Naive thymus-derived CD4-positive, alpha-beta T cell (primary cell): ENCODE measurements at regions not wholly inside any gene's neighbourhood (a gene's known extent, or its start where the extent isn't known, plus 50 kb on each side); places are given as distances from the start of the nearest gene placed in this dataset.

Source experiments
- ATAC-seq: fragments of 150-1000 bp; cut with Tn5 transposase; 2 replicates; pipeline ENCODE4 v1.10.0; 2021; ENCODE audit warnings: mild to moderate bottlenecking, moderate library complexity
- CTCF ChIA-PET: fragments of 350-600 bp; sonication (Branson Sonifier 250); formaldehyde crosslinking; loops from one replicate; lab custom pipeline; 2021; ENCODE audit warnings: antibody characterized with exemption; lab: Charles Lee
- POLR2A ChIA-PET: fragments of 350-600 bp; sonication (Branson Sonifier 250); formaldehyde crosslinking; loops from one replicate; lab custom pipeline; 2021; ENCODE audit warnings: antibody characterized with exemption, inconsistent platforms; lab: Charles Lee
- DNase-seq, 9 donors: peaks; one replicate each; pipeline versions ENCODE4 v3.0.0 to v3.0.0-alpha.2; 2020 to 2022; ENCODE audit warnings: mixed read lengths in 1 of 9
- H3K27ac ChIP-seq: one replicate; pipeline ENCODE4 v1.7.0; 2013; ENCODE audit warnings: mild to moderate bottlenecking, low read depth, low read length, moderate library complexity
- H3K27me3 ChIP-seq, 2 donors: one replicate each; pipeline ENCODE4 v1.7.0; 2013; ENCODE audit warnings: low read length in 2 of 2, mild to moderate bottlenecking in 2 of 2, moderate library complexity in 2 of 2; ENCODE audit not compliant: control insufficient read depth in 2 of 2, insufficient read depth in 2 of 2
- H3K36me3 ChIP-seq, 3 experiments: 1 replicate in 2 of 3; 2 replicates in 1 of 3; pipeline ENCODE4 v1.7.0; 2013; ENCODE audit warnings: low read length in 3 of 3, mild to moderate bottlenecking in 3 of 3, moderate library complexity in 1 of 3; ENCODE audit not compliant: insufficient read depth in 3 of 3, control insufficient read depth in 2 of 3
- H3K4me1 ChIP-seq, 2 donors: one replicate each; pipeline ENCODE4 v1.7.0; 2013; ENCODE audit warnings: low read length in 2 of 2, mild to moderate bottlenecking in 2 of 2, moderate library complexity in 1 of 2; ENCODE audit not compliant: control insufficient read depth in 2 of 2, insufficient read depth in 2 of 2
- H3K4me3 ChIP-seq: 2 replicates; pipeline ENCODE4 v1.7.0; 2013; ENCODE audit warnings: mild to moderate bottlenecking, low read length
- H3K9me3 ChIP-seq, 3 experiments: 1 replicate in 2 of 3; 2 replicates in 1 of 3; pipeline ENCODE4 v1.7.0; 2013; ENCODE audit warnings: low read length in 3 of 3; ENCODE audit not compliant: control insufficient read depth in 2 of 3
- H3K27ac Mint-ChIP-seq, 9 donors: one replicate each; pipeline ENCODE4 v1.8.0; 2020 to 2022; ENCODE audit warnings: mixed read lengths in 9 of 9, mild to moderate bottlenecking in 8 of 9, moderate library complexity in 5 of 9, inconsistent platforms in 2 of 9
- H3K27me3 Mint-ChIP-seq, 5 donors: one replicate each; pipeline ENCODE4 v1.8.0; 2021 to 2022; ENCODE audit warnings: mixed read lengths in 5 of 5, mild to moderate bottlenecking in 1 of 5
- H3K36me3 Mint-ChIP-seq, 5 donors: one replicate each; pipeline ENCODE4 v1.8.0; 2020 to 2022; ENCODE audit warnings: mixed read lengths in 5 of 5, mild to moderate bottlenecking in 3 of 5, inconsistent platforms in 1 of 5
- H3K4me1 Mint-ChIP-seq, 7 donors: one replicate each; pipeline ENCODE4 v1.8.0; 2020 to 2022; ENCODE audit warnings: mixed read lengths in 7 of 7, mild to moderate bottlenecking in 3 of 7, inconsistent platforms in 1 of 7
- H3K4me3 Mint-ChIP-seq, 10 donors: one replicate each; pipeline ENCODE4 v1.8.0; 2020 to 2022; ENCODE audit warnings: mild to moderate bottlenecking in 10 of 10, mixed read lengths in 10 of 10, moderate library complexity in 6 of 10, inconsistent platforms in 2 of 10
- H3K9me3 Mint-ChIP-seq, 11 donors: one replicate each; pipeline ENCODE4 v1.8.0; 2020 to 2022; ENCODE audit warnings: mixed read lengths in 11 of 11, mild to moderate bottlenecking in 4 of 11, inconsistent platforms in 1 of 11, moderate library complexity in 1 of 11
- intact Hi-C, 2 donors: fragments of 100-400 bp; cut with micrococcal nuclease; formaldehyde crosslinking; loops; one replicate each; pipeline ENCODE4 v1.15.1; 2023

DNA sequence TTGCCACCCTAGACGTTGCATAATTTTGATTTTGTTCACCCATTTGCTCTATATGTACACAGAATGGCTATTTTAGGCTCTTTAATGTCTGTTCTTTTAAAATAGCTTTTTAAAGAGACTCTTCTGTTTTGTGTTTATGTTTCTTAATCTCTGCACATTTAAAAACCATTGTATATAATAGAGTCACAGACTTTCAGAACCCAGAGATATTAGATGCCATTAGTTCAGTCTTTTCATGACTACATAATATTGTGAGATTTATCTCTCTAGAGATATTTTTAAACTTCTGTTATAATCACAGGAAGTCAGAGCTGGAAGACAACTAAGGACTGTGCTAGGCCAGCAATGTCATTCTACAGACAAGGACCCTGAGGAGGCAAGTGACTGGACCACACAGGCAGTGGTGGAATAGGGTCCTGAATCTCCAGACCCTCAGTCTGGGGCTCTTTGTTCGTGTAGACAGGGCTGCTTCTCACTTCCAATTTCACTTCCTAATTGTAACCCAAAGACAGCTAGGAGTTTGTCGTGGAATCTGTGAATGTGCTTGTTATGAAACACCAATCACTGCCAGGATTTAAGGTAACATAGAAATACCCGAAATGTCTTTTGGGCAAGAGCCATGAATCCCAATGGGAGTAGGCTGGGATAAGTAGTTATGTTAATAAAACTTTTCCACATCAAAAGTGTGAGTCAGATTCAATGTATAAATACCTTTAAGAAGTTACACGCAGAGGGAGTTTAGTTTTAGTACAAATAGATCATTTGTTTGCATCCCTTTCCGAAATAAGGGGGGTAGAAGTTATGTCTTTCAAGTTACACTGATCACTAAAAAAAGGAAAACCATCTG is 165.2 kb upstream of the ROPN1 start:
- Mint-ChIP-seq H3K4me3 (no peak overlapping the region), H3K9me3 (peaks cover 0 to 5% (median 0%) of the 10 kb centered on the region in 11 donors), H3K27ac (no peak overlapping the region), H3K27me3 (peaks cover 0 to 17% (median 8%) of the 10 kb centered on the region in 5 donors), H3K4me1 (peaks cover 0 to 1% (median 0%) of the 10 kb centered on the region in 7 donors), H3K36me3 (no peaks in the 10 kb centered on the region)
- ChIA-PET CTCF (no interaction called here), POLR2A (no interaction called here)
- Histone ChIP-seq H3K4me1 (no peaks in the 10 kb centered on the region), H3K36me3 (no peaks in the 10 kb centered on the region), H3K9me3 (no peaks in the 10 kb centered on the region), H3K4me3 (no peak overlapping the region), H3K27ac (no peak overlapping the region), H3K27me3 (no peaks in the 10 kb centered on the region)
- no peak for DNase-seq
- ATAC-seq = no peak
- intact Hi-C loops = no loop called here

DNA sequence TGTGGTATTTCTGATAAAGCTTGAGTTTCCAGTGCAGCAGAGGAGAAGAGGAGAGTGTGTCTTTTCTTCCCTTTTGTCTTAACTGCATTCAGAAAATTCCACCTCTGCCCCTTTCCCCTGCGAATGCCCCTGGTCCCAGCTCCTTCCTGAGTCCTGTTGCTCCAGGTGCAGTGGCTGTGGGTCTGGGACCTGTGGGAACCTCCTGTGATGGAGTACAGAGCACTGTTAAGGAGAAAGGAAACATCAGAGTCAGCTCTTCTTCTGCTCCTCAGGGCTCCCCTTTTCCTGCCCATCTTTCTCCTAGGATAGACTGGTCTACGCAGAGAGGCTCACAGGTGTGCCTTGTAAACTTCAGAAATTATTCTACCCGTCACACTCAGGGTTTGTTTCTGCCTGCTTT is 165.8 kb upstream of the ROPN1 start:
- H3K9me3 ChIP-seq = no peaks in the 10 kb centered on the region
- no peaks in the 10 kb centered on the region for H3K36me3 Mint-ChIP-seq
- POLR2A ChIA-PET = no interaction called here

DNA sequence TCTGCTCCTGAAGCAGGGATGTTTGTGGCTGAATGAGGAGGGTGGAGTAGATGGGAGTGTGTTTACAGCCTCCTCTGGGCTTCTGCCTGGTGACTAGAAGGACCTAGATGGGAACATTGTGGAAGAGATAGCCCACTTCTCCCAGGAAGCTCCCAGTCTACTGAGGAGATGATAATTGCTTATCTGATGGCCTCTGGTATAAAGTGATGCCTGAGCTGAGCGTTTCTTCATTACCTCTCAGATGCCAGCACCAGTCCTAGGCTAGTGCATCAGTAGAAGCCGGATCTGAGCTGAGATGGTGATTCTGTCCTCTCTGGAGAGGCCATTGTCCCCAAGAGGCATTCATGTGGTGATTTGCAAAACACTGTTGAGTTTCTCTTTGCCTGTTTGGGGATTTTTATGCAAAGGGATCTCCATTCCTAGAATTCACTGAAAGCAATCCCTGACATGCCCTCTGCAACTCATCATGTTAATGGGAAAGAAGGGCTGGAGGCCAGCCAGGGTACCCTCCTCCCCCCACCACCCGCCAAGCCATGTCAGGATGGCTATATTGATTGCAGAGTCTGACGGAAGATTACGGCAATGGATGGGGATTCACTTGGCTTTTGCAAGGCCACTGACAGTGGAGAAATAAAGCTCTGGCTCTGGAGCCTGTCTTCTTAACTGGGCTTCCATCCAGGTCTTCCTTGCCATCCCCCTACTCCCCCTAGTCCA is 166.4 kb upstream of the ROPN1 start:
- intact Hi-C loops = no loop called here
- Histone ChIP-seq H3K27ac (no peak overlapping the region), H3K27me3 (no peaks in the 10 kb centered on the region), H3K4me1 (no peaks in the 10 kb centered on the region), H3K4me3 (no peak overlapping the region), H3K36me3 (no peaks in the 10 kb centered on the region), H3K9me3 (no peaks in the 10 kb centered on the region)
- CTCF ChIA-PET = no interaction called here
- Mint-ChIP-seq H3K9me3 (peaks cover 0 to 5% (median 0%) of the 10 kb centered on the region in 11 donors), H3K27ac (no peak overlapping the region), H3K36me3 (no peaks in the 10 kb centered on the region), H3K27me3 (peaks cover 0 to 17% (median 8%) of the 10 kb centered on the region in 5 donors), H3K4me1 (peaks cover 0 to 1% (median 0%) of the 10 kb centered on the region in 7 donors), H3K4me3 (no peak overlapping the region)
- POLR2A ChIA-PET = no interaction called here
- ATAC-seq (no peak), DNase-seq (no peak)

More for the DNA sequence above, 165.8 kb upstream of the ROPN1 start:
- H3K9me3 Mint-ChIP-seq = peaks cover 0 to 5% (median 0%) of the 10 kb centered on the region in 11 donors
- CTCF ChIA-PET = no interaction called here
- H3K4me1 Mint-ChIP-seq = peaks cover 0 to 1% (median 0%) of the 10 kb centered on the region in 7 donors
- Histone ChIP-seq H3K27ac (no peak overlapping the region), H3K27me3 (no peaks in the 10 kb centered on the region), H3K36me3 (no peaks in the 10 kb centered on the region), H3K4me3 (no peak overlapping the region), H3K4me1 (no peaks in the 10 kb centered on the region)
- DNase-seq (no peak), ATAC-seq (no peak)
- intact Hi-C loops = no loop called here
- peaks cover 0 to 17% (median 8%) of the 10 kb centered on the region in 5 donors for H3K27me3 Mint-ChIP-seq
- H3K27ac Mint-ChIP-seq = no peak overlapping the region
- H3K4me3 Mint-ChIP-seq = no peak overlapping the region

DNA sequence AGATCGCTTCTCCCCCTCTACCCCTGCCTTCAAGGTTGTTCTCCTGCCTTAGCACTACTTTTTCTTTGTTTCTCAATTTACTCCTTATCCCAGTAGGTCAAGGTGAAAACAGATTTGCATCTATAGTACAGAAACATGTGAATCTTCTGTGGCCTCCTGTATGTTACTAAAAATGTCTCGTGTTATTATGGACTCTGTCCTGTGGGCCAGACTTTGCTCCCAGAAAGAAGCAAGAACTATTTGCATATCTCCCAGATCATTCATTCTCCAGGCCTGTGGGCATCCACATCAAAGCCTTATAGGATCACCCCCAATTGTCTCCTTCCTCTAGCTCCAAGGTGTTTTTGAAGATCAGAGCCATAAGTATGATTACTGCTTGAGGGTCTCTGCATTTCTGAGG is 169.5 kb upstream of the ROPN1 start:
- Mint-ChIP-seq H3K4me3 (no peak overlapping the region), H3K9me3 (no peaks in the 10 kb centered on the region), H3K27me3 (peaks cover 0 to 22% (median 5%) of the 10 kb centered on the region in 5 donors), H3K36me3 (no peaks in the 10 kb centered on the region), H3K4me1 (peaks cover 0 to 1% (median 0%) of the 10 kb centered on the region in 7 donors), H3K27ac (no peak overlapping the region)
- Histone ChIP-seq H3K27ac (no peak overlapping the region), H3K36me3 (no peaks in the 10 kb centered on the region), H3K4me3 (no peak overlapping the region), H3K4me1 (no peaks in the 10 kb centered on the region), H3K9me3 (no peaks in the 10 kb centered on the region), H3K27me3 (no peaks in the 10 kb centered on the region)
- POLR2A ChIA-PET = no interaction called here
- CTCF ChIA-PET = no interaction called here
- no peak for DNase-seq
- no peak for ATAC-seq
- intact Hi-C loops = no loop called here

DNA sequence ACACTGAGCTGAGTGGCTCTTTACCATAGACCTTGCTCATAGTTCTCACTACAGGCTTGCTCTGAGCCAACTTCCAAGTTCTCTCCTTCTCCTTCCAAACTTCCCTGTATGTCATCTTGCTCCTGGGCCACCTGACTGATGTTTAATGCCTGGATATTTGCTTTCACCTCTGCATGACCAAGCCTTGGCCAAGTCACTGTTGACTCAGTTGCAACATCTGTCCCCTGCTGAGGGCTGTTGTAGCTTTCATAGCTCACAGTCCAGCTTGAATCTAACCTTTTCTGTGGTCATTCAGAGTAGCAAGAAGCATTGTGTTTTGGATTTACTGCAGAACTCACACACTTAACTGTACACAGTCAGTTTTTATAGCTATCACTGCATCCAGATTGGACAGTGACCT is 171.8 kb upstream of the ROPN1 start:
- no peaks in the 10 kb centered on the region for H3K36me3 Mint-ChIP-seq
- H3K9me3 ChIP-seq = no peaks in the 10 kb centered on the region
- H3K27me3 Mint-ChIP-seq = peaks cover 0 to 6% (median 0%) of the 10 kb centered on the region in 5 donors
- no peaks in the 10 kb centered on the region for H3K36me3 ChIP-seq
- CTCF ChIA-PET = no interaction called here
- H3K27me3 ChIP-seq = no peaks in the 10 kb centered on the region
- H3K4me3 Mint-ChIP-seq = no peak overlapping the region
- no peak overlapping the region for H3K4me3 ChIP-seq
- no peak for ATAC-seq
- H3K27ac Mint-ChIP-seq = no peak overlapping the region
- H3K9me3 Mint-ChIP-seq = peaks cover 0 to 2% (median 0%) of the 10 kb centered on the region in 11 donors
- H3K27ac ChIP-seq = no peak overlapping the region
- H3K4me1 Mint-ChIP-seq = no peaks in the 10 kb centered on the region
- DNase-seq = no peak
- H3K4me1 ChIP-seq = no peaks in the 10 kb centered on the region
- intact Hi-C loops = no loop called here
- POLR2A ChIA-PET = no interaction called here

DNA sequence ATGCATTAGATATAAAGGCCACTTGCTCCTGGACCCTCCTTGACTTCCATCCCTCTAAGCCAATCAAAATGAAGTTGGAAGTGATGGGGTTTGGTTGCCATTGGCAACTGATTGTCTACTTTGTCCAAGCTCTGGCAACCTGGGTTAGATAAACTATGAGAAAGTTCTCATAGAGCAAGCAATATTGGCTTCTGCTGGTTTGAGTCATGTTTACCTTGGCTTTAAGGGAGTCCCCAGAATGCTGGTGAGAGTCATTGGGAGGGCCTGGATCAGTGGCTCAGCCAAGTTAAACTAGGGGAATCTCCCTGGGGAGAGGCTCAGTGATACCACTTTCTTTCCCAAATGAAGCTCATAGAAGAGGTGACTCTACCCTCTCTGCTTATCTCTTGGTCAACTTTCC is 176.3 kb upstream of the ROPN1 start:
- intact Hi-C loops = no loop called here

More for the DNA sequence above, 176.3 kb upstream of the ROPN1 start:
- ATAC-seq = no peak
- ChIA-PET POLR2A (no interaction called here), CTCF (no interaction called here)
- Histone ChIP-seq H3K4me1 (no peaks in the 10 kb centered on the region), H3K27ac (no peak overlapping the region), H3K4me3 (no peak overlapping the region), H3K36me3 (no peaks in the 10 kb centered on the region), H3K9me3 (no peaks in the 10 kb centered on the region), H3K27me3 (no peaks in the 10 kb centered on the region)
- no peak for DNase-seq
- Mint-ChIP-seq H3K36me3 (no peaks in the 10 kb centered on the region), H3K27ac (no peak overlapping the region), H3K27me3 (peaks cover 0 to 12% (median 4%) of the 10 kb centered on the region in 5 donors), H3K9me3 (peaks cover 0 to 3% (median 0%) of the 10 kb centered on the region in 11 donors), H3K4me3 (no peak overlapping the region), H3K4me1 (no peaks in the 10 kb centered on the region)
